Heart left ventricle (tissue), 13 donors: ENCODE measurements at regions not wholly inside any gene's neighbourhood (a gene's known extent, or its start where the extent isn't known, plus 50 kb on each side); places are given as distances from the start of the nearest gene placed in this dataset.

Experiments used
- POLR2A ChIP-seq, 2 donors: fragments of 450-650 bp; IDR thresholded peaks; one replicate each; pipeline ENCODE4 v1.6.1; 2017; ENCODE audit warnings: antibody characterized with exemption in 2 of 2, mild to moderate bottlenecking in 2 of 2, moderate library complexity in 2 of 2
- TF ChIP-seq, protein P1 (sequence below), 12 donors: fragments of 200-600 bp; sonication (generic) in 4 of 12; IDR thresholded peaks; one replicate each; pipeline versions ENCODE4 v1.5.0 to v1.8.0; 2018 to 2022; ENCODE audit warnings: antibody characterized with exemption in 12 of 12, mild to moderate bottlenecking in 5 of 12
- donor health status: ischemic (EF 13 %, LVEDD 7.1; RV severe dilation, severe dysfunction).
- donor health status: DM: no; HTN: yes; CAD: no.
- donor health status: DM: no; HTN: no; CAD: no.
- donor health status: ischemic (EF 25% LVEDD 6.9; RV normal size, moderate dysfunction).
- donor health status: ischemic (EF 25% LVEDD 5.7; RV mildly dilated, moderate dysfunction).
- donor health status: ischemic (EF 35%, LVEDD 5.7; RV mildly dilated, moderate dysfunction).
- donor health status: nonischemic (EF 11% LVEDD 7.7; RV severe dilation, severe dysfunction).
- donor health status: DM: yes; HTN: yes; CAD: no.
- donor health status: PGD.
- donor health status: ischemic (EF 29% LVEDD 5.4; RV normal size, mild dysfunction).
- donor health status: nonischemic (EF 23%, LVEDD 6.1; RV moderate dilation, normal function).

DNA sequence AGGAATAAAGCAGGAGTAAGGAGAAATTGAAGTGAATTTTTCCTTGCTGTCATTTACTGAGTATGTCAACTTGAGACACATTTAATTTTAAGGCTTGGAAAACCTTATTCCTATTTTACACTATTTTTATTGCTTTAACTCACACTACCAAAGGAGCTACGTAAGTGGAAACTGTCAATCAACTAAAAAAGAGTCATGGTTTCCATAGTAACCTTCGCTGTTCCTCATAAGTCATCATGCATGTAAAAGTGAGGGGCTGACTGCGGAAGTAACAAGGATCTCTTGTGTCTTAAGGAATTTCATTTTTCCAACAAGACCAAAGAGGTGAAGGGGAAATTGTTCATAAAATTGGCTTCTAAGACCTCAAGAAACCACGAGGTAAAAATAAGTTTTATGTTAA lies 516.2 kb upstream of the CA10 start:
- TF ChIP-seq, protein P1, sequence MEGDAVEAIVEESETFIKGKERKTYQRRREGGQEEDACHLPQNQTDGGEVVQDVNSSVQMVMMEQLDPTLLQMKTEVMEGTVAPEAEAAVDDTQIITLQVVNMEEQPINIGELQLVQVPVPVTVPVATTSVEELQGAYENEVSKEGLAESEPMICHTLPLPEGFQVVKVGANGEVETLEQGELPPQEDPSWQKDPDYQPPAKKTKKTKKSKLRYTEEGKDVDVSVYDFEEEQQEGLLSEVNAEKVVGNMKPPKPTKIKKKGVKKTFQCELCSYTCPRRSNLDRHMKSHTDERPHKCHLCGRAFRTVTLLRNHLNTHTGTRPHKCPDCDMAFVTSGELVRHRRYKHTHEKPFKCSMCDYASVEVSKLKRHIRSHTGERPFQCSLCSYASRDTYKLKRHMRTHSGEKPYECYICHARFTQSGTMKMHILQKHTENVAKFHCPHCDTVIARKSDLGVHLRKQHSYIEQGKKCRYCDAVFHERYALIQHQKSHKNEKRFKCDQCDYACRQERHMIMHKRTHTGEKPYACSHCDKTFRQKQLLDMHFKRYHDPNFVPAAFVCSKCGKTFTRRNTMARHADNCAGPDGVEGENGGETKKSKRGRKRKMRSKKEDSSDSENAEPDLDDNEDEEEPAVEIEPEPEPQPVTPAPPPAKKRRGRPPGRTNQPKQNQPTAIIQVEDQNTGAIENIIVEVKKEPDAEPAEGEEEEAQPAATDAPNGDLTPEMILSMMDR (IDR thresholded peaks at IDR 0.05): no peak
- no peak for TF ChIP-seq POLR2A (IDR thresholded peaks at IDR 0.05)
